ENCODE measurements at regions not wholly inside any gene's neighbourhood (a gene's known extent, or its start where the extent isn't known, plus 50 kb on each side); places are given as distances from the start of the nearest gene placed in this dataset.

DNA sequence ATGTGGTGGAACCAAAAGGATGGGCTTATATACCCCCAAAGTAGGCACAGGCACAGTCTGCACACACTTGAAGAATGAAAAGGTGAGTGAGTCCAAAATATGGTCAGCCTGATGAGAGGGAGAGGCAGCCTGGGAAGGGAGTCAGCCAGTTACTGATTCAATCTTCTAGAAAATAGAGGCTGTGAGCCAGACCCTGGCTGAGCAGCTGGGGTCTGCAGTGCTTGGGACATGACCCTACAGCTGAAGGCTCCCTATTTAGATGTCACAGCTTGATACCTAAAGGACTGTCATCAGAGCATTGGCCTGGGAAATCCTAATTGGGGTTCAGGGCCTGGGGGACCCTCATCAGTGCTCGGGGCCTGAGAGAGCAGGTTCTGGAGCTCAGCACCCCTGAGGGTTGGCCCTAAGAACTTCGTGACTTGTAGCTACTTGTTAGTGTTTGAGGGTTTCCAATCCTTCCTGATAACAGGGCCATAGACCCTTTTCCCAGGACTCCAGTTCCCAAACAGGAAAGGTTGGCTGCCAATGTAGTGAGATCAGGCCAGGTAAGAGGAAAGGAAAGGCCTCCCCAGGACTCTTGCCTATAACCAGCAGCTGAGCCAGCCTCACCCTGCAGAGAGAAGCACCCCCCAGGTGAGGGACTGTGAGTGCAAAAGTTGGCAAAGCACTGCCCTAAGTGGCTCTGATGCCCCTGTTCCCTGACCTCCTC lies 54.7 kb upstream of the SLCO2A1 start:
- TF ChIP-seq, protein P1, sequence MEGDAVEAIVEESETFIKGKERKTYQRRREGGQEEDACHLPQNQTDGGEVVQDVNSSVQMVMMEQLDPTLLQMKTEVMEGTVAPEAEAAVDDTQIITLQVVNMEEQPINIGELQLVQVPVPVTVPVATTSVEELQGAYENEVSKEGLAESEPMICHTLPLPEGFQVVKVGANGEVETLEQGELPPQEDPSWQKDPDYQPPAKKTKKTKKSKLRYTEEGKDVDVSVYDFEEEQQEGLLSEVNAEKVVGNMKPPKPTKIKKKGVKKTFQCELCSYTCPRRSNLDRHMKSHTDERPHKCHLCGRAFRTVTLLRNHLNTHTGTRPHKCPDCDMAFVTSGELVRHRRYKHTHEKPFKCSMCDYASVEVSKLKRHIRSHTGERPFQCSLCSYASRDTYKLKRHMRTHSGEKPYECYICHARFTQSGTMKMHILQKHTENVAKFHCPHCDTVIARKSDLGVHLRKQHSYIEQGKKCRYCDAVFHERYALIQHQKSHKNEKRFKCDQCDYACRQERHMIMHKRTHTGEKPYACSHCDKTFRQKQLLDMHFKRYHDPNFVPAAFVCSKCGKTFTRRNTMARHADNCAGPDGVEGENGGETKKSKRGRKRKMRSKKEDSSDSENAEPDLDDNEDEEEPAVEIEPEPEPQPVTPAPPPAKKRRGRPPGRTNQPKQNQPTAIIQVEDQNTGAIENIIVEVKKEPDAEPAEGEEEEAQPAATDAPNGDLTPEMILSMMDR (conservative IDR thresholded peaks at IDR 0.05 in 1 of 2, IDR thresholded peaks at IDR 0.05 in 1 of 2; ENCODE audit: low read depth in 1 of 2, low read length in 2 of 2): no peak
- no peak for TF ChIP-seq EZH2 (IDR thresholded peaks at IDR 0.05; ENCODE audit: low read length, missing control alignments)
